Endothelial cell of umbilical vein (primary cell): ENCODE measurements at regions not wholly inside any gene's neighbourhood (a gene's known extent, or its start where the extent isn't known, plus 50 kb on each side); places are given as distances from the start of the nearest gene placed in this dataset.

Source experiments
- BruUV-seq: library from RNA; stranded (reverse); fragments of 400-500 nt; replicated peaks from 2 replicates; lab custom pipeline; 2021; lab: Mats Ljungman, UMichigan
- CTCF ChIA-PET: fragments of 300-600, 350-600 bp; sonication (Branson Sonifier 250); formaldehyde crosslinking; loops from one replicate; lab custom pipeline; 2021; ENCODE audit warnings: antibody characterized with exemption, inconsistent platforms; lab: Charles Lee
- POLR2A ChIA-PET: fragments of 300-600, 350-600 bp; sonication (Branson Sonifier 250); formaldehyde crosslinking; loops from one replicate; lab custom pipeline; 2021; ENCODE audit warnings: antibody characterized with exemption, inconsistent platforms; lab: Charles Lee
- DNase-seq: peaks from one replicate; pipeline ENCODE4 v3.0.0-alpha.2; 2011; ENCODE audit warnings: low read depth, low spot score
- FAIRE-seq: peaks from 2 replicates; lab custom pipeline; 2011; peaks lifted over from hg19 to GRCh38; lab: Jason Lieb, UNC
- H2AFZ ChIP-seq: 2 replicates; pipeline ENCODE4 v1.6.0; 2012; ENCODE audit warnings: low read depth, low read length, control low read depth, inconsistent platforms
- H3K27ac ChIP-seq: 2 replicates; pipeline ENCODE4 v1.5.1; 2011; ENCODE audit warnings: low read depth, mild to moderate bottlenecking, control low read depth, low read length, moderate library complexity; ENCODE audit not compliant: insufficient read depth
- H3K27me3 ChIP-seq, 2 experiments: 2 replicates each; pipeline versions ENCODE4 v1.6.0 to v1.6.1; 2011; ENCODE audit warnings: low read length in 2 of 2, mixed read lengths in 1 of 2; ENCODE audit not compliant: control insufficient read depth in 2 of 2, insufficient read depth in 2 of 2
- H3K36me3 ChIP-seq, 2 experiments: 2 replicates in 1 of 2; 3 replicates in 1 of 2; pipeline ENCODE4 v1.5.1; 2011; ENCODE audit warnings: low read length in 2 of 2, mild to moderate bottlenecking in 1 of 2, moderate library complexity in 1 of 2; ENCODE audit not compliant: control insufficient read depth in 2 of 2, insufficient read depth in 2 of 2; ENCODE audit errors: extremely low read depth in 1 of 2
- H3K4me1 ChIP-seq: 3 replicates; pipeline ENCODE4 v1.5.1; 2011; ENCODE audit warnings: mild to moderate bottlenecking, low read length; ENCODE audit not compliant: control insufficient read depth, insufficient read depth; ENCODE audit errors: extremely low read depth
- H3K4me2 ChIP-seq: 2 replicates; pipeline ENCODE4 v1.6.1; 2011; ENCODE audit warnings: low read length, control low read depth, mixed read lengths; ENCODE audit not compliant: insufficient read depth
- H3K4me3 ChIP-seq, 3 experiments: fragments of 200-600 bp in 1 of 3; sonication (generic), shearing (Covaris generic) in 1 of 3; replicated peaks in 1 of 3; 2 replicates each; pipeline ENCODE4 v1.5.1; 2011 to 2016; ENCODE audit warnings: control low read depth in 3 of 3, low read length in 3 of 3, mild to moderate bottlenecking in 2 of 3, inconsistent platforms in 1 of 3, low read depth in 1 of 3, moderate library complexity in 1 of 3; ENCODE audit not compliant: insufficient read depth in 1 of 3
- H3K79me2 ChIP-seq: 2 replicates; pipeline ENCODE4 v1.6.0; 2012; ENCODE audit warnings: low read length, inconsistent platforms; ENCODE audit not compliant: control insufficient read depth, insufficient read depth
- H3K9ac ChIP-seq: replicated peaks from 2 replicates; pipeline ENCODE3; 2011; ENCODE audit warnings: low read length, control low read depth; ENCODE audit not compliant: insufficient read depth; ENCODE audit errors: extremely low read depth
- H3K9me1 ChIP-seq: replicated peaks from 3 replicates; pipeline ENCODE4 v1.6.0; 2011; ENCODE audit warnings: mild to moderate bottlenecking, low read length; ENCODE audit not compliant: control insufficient read depth, insufficient read depth; ENCODE audit errors: extremely low read depth
- H3K9me3 ChIP-seq: replicated peaks from 2 replicates; pipeline ENCODE4 v1.5.1; 2012; ENCODE audit warnings: low read length, inconsistent platforms; ENCODE audit not compliant: control insufficient read depth, insufficient read depth
- H4K20me1 ChIP-seq: replicated peaks from 2 replicates; pipeline ENCODE3; 2011; ENCODE audit warnings: mild to moderate bottlenecking, low read length; ENCODE audit not compliant: control insufficient read depth, insufficient read depth; ENCODE audit errors: extremely low read depth
- EZH2 ChIP-seq: IDR thresholded peaks from 2 replicates; pipeline ENCODE4 v1.6.1; 2012; ENCODE audit warnings: borderline replicate concordance, low read depth, mild to moderate bottlenecking, moderate library complexity, low read length, inconsistent platforms; ENCODE audit not compliant: severe bottlenecking
- FOS ChIP-seq: IDR thresholded peaks from 2 replicates; pipeline ENCODE4 v1.6.1; 2011; ENCODE audit warnings: mild to moderate bottlenecking, low read length, moderate library complexity, borderline replicate concordance; ENCODE audit not compliant: insufficient read depth
- GATA2 ChIP-seq: IDR thresholded peaks from 2 replicates; pipeline ENCODE4 v1.7.0; 2011; ENCODE audit warnings: low read depth, mild to moderate bottlenecking, moderate library complexity, mixed read lengths, low read length; ENCODE audit not compliant: insufficient read length, insufficient read depth
- JUN ChIP-seq: IDR thresholded peaks from 2 replicates; pipeline ENCODE4 v1.6.1; 2011; ENCODE audit warnings: borderline replicate concordance, low read depth; ENCODE audit not compliant: insufficient read length, insufficient read depth
- MYC ChIP-seq: IDR thresholded peaks from one replicate; pipeline ENCODE4 v1.6.1; 2011; ENCODE audit warnings: mild to moderate bottlenecking, low read depth, low read length
- POLR2A ChIP-seq: IDR thresholded peaks from 2 replicates; pipeline ENCODE4 v1.6.1; 2012; ENCODE audit warnings: low read depth, mild to moderate bottlenecking, control low read depth, low read length
- POLR2AphosphoS5 ChIP-seq: IDR thresholded peaks from 2 replicates; pipeline ENCODE4 v1.6.1; 2012; ENCODE audit warnings: low read depth, mild to moderate bottlenecking, control low read depth, low read length, moderate library complexity; ENCODE audit not compliant: insufficient read depth
- dilution Hi-C: fragments of 300-500 bp; cut with MboI; formaldehyde crosslinking; loops from one replicate; pipeline ENCODE4 v1.15.0; 2019; ENCODE audit warnings: low sequenced_read_pairs; ENCODE audit not compliant: extremely low pct_ligation_motif_present
- intact Hi-C: fragments of 100-400 bp; cut with micrococcal nuclease; formaldehyde crosslinking; loops from one replicate; pipeline ENCODE4 v1.10.0; 2022
- TF ChIP-seq, protein P1 (sequence below): IDR thresholded peaks from 2 replicates; pipeline ENCODE4 v1.6.1; 2011; ENCODE audit not compliant: insufficient read depth, insufficient read length
- TF ChIP-seq, protein P2 (sequence below), 2 donors: IDR thresholded peaks; 1 replicate in 1 of 2; 2 replicates in 1 of 2; pipeline ENCODE4 v1.5.1; 2011; ENCODE audit warnings: low read length in 2 of 2, mild to moderate bottlenecking in 2 of 2, moderate library complexity in 2 of 2, control low read depth in 1 of 2, inconsistent platforms in 1 of 2, low read depth in 1 of 2; ENCODE audit not compliant: insufficient read depth in 1 of 2; ENCODE audit errors: extremely low read depth in 1 of 2

DNA sequence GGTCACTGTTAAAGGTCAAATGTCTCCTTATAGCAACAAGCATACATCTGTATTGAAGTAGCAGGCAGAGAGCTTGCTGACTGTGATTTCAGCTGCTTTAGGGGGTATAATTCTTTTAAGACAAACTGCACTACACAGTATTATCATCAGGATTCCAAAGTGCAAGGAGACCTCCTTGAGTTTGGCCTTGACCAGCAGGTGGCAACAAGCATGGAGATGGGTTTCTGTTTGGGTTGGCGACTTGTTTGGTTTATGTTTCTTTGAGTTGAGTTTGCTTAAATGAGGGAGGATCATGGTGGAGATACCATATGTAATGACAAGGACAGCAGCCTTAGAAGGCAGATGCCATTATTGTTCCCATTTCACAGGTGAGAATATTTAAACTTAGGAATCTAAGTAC is 681.0 kb upstream of the ID2 start:
- no TSS peak for BruUV-seq
- ChIA-PET POLR2A (no interaction called here), CTCF (no interaction called here)
- H3K9me3 ChIP-seq = no peaks in the 10 kb centered on the region
- FAIRE-seq (no peak), DNase-seq (no peak)
- H3K27me3 ChIP-seq = no peaks in the 10 kb centered on the region
- H3K79me2 ChIP-seq = no peaks in the 10 kb centered on the region
- H3K9ac ChIP-seq = no peak overlapping the region
- H3K4me2 ChIP-seq = no peak overlapping the region
- no peaks in the 10 kb centered on the region for H3K4me1 ChIP-seq
- dilution Hi-C loops (no loop called here), intact Hi-C loops (no loop called here)
- no peak for TF ChIP-seq EZH2
- TF ChIP-seq MYC = no peak
- no peak for TF ChIP-seq POLR2AphosphoS5
- TF ChIP-seq, protein P1, sequence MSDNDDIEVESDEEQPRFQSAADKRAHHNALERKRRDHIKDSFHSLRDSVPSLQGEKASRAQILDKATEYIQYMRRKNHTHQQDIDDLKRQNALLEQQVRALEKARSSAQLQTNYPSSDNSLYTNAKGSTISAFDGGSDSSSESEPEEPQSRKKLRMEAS = no peak
- no peak for TF ChIP-seq FOS
- TF ChIP-seq POLR2A = no peak
- TF ChIP-seq, protein P2, sequence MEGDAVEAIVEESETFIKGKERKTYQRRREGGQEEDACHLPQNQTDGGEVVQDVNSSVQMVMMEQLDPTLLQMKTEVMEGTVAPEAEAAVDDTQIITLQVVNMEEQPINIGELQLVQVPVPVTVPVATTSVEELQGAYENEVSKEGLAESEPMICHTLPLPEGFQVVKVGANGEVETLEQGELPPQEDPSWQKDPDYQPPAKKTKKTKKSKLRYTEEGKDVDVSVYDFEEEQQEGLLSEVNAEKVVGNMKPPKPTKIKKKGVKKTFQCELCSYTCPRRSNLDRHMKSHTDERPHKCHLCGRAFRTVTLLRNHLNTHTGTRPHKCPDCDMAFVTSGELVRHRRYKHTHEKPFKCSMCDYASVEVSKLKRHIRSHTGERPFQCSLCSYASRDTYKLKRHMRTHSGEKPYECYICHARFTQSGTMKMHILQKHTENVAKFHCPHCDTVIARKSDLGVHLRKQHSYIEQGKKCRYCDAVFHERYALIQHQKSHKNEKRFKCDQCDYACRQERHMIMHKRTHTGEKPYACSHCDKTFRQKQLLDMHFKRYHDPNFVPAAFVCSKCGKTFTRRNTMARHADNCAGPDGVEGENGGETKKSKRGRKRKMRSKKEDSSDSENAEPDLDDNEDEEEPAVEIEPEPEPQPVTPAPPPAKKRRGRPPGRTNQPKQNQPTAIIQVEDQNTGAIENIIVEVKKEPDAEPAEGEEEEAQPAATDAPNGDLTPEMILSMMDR (IDR thresholded peaks at IDR 0.05; ENCODE audit: extremely low read depth in 1 of 2, insufficient read depth in 1 of 2, low read depth in 1 of 2, low read length in 2 of 2) = no peak
- no peak for TF ChIP-seq GATA2
- TF ChIP-seq JUN = no peak
- H3K36me3 ChIP-seq = no peaks in the 10 kb centered on the region
- no peak overlapping the region for H3K27ac ChIP-seq
- H3K9me1 ChIP-seq = no peaks in the 10 kb centered on the region
- no peak overlapping the region for H2AFZ ChIP-seq
- no peaks in the 10 kb centered on the region for H4K20me1 ChIP-seq
- H3K4me3 ChIP-seq = no peak overlapping the region
